ENCODE measurements at regions not wholly inside any gene's neighbourhood (a gene's known extent, or its start where the extent isn't known, plus 50 kb on each side); places are given as distances from the start of the nearest gene placed in this dataset.

DNA sequence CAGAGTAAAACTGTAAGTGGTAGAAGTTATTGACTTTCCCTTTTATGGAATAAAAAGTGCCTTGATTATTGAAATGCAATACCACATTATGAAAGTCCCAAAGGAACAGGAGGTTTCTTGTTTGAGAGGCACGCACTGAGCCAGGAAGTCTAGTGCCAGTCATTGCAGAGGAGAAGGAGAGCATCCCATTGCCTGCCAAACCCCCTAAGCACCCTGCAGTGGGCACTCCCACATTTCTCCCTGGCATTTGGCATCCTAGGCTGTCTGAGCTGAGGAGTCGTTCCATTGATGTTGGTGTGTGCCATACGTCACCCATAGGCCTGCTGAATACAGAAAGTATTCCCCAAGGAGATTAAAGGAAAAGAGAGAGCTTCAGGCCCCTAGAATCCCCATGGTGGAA is 85.7 kb upstream of the MBNL2 start:
- no peak for DNase-seq

DNA sequence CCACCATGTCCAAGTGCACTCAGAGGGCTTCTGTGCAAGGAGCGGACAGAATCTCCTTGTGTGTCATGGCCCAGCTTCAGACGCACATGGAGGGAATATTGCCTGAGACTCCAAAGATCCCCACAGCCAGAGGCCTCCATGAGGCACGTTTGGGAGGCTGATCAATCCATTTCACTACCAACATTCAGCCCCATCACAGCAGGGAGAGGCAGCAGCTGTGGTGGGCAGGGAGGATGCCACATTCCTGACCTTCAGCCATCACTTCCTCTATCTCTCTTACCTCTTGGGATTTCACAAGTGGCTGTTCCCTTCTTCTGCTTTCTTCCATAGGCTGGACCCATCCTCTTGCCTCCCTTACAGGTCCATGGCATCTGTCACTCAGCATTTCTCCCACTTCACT is 82.4 kb upstream of the MBNL2 start:
- no peak for DNase-seq

DNA sequence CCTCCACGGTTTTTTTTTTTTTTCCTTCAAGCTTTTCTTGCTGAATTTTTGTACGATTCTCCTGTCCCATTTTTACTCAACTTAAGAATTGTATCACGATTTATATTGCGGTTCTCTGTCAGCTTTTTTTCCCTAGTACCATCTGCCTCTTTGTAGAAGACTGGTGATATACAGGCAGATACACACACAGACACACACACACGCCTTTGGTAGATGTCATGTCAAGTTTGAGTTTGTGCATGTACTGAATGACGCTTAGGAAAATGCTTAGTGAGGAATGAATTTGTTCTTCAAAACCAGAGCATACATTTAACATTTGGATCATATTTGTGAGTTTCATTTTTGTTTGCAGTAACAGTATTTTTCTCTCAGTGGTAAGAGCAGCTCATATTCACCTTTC is 82.0 kb upstream of the MBNL2 start:
- no peak for DNase-seq

DNA sequence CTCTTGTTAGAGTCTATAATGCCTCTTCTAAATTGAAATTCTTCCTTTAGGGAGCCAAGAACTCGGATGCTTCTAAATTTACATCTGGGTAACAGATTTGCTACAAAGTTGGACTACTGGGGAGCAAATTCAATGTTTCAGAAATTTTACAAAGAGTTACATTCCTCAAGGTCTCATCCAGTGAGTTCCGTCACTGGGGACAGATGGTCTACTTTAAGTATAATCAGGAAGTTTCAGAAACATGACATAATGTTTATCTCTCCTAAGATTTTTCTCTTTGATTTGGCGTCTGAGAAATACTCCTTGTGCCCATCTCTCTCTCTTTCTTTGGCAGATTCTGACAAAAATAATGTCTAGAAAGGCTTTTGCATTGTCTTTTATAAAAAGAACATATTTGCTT is 81.5 kb upstream of the MBNL2 start:
- DNase-seq = no peak

DNA sequence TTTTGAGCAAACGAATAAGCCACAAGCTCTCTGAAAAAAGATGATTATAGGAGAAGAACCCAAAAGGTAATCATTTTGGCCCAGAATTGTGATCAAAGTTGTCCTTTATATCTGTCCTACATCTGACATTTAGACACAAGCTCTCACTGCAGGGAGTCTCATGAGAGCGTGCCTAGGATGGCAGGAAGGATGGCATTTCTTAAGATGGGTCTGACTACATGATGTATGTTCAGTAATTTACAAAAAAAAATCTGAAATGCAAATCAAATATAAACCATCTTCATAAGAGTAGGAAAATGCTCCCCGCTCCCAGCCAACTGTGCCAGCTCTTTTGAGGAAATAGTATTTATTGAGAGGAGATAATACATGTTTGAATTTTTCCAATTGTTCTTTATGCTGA is 81.0 kb upstream of the MBNL2 start:
- no peak for DNase-seq

DNA sequence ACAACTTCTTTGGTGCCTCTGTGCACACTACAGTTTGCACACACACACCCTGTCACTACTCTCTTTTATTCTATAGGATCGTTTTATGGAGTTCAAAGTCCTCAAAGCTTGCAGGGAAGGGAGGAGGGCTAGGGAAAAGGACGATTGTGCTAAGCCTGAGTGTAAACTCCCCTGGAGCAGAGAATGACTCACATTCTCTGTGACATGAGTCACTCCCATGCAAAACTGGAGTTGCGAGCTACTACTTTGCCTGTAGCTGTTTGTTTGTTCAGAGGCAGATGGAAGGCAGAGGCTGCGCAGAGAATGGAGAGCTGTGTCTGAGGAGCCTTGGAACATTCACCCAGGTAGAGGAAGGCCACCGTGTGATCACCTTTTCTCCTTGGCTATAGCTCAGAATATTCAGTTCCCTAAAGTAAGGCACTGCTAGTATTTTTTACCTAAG is 80.5 kb upstream of the MBNL2 start:
- no peak for DNase-seq

DNA sequence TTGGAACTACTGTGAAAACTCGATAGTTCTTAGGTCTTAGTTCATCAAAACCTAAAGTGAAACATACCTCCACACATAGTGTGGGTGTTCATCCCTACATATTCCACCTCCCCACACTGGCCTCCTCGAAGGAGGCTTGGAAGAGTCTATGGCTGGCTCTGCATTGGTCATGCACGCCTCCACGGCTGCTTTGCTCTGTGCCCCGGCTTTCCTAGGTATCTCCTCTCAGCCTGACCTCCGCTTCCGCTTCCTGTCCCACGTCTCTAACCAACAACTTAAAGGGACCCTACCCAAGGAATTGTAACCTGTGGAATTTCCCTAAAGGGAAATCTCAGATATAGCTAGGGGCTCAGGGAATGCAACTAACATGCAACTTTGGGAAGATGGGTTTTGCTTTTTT is 79.7 kb upstream of the MBNL2 start:
- DNase-seq = no peak

DNA sequence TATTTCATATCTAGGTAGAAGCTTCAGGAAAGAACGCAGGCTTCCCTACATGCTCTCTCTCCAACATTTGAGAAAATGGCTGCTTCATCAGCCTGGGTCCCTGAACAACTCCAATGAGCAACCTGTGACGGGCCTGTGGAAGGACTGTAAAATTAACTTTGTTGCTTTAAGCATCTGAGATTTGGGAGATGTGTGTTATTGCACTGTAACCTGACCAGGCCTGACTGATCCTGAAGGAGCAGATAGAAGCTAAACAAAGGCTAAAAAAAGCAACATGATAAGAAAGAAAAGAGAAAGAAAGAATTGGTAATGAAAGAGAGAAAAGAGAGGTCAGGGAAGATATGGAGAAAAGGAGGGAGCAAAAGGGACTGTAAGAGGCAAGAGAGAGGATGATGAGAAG is 77.1 kb upstream of the MBNL2 start:
- DNase-seq = no peak

DNA sequence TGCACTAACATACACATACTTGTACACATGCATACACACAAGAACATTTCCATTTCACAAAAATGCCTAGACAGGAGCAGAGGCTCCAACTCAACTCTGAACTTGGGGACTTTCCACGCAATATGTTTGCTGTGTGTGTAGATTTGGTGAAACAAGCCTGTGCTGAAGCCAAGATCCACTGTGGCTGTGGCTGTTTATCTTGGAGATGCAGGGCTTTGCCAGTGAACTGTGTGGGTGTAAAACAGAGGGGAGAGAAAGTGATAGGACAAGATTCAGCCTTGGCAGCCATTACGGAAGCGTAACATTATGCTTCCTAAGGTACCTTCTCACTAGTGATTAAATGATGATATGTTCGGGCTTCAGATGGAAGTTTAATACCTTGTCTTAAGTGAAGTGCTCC is 73.2 kb upstream of the MBNL2 start:
- DNase-seq = no peak

DNA sequence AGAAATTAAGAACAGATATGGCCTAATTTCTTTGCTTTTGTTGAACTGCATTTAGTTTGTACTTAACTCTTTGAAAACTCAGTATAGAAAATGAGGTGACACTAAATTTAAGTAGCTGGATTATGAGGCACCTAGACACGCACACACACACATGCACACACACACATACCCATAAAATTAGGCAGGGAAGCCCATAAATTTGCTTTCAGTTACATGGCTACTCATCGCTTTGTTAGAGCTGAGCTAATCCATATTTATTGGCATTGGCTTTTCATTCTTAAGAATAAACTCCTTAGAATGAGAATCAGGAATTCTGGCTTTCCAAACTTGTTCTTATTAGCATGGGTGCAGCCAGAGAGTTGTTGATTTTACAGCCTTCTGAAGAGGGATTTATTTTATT is 61.7 kb upstream of the MBNL2 start:
- no peak for DNase-seq

DNA sequence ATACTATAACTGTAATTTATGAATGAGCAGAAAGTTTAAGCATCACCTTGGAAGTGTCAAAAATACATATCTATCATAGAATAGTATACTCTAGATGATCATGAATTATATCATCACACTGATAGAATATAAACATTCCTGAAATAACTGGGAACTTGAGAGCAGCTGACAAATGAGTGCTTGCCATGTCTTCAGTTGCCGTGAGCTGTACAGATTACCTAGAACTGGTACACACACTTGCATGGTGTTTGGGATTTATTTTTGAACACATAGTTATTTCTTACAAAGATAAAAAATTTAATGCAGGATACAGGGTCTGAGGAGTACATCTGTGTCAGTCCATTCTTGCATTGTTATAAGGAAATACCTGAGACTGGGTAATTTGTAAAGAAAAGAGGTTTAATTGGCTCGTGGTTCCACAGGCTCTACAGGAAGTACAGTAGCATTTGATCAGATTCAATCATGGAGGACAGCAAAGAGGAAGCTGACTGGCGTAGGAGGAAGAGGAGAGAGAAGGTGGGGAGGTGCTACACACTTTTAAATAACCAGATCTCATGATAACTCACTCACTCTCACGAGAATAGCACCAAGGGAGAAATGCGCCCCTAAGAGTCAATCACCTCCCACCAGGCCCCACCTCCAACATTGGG is 60.4 kb upstream of the MBNL2 start:
- no peak for DNase-seq

DNA sequence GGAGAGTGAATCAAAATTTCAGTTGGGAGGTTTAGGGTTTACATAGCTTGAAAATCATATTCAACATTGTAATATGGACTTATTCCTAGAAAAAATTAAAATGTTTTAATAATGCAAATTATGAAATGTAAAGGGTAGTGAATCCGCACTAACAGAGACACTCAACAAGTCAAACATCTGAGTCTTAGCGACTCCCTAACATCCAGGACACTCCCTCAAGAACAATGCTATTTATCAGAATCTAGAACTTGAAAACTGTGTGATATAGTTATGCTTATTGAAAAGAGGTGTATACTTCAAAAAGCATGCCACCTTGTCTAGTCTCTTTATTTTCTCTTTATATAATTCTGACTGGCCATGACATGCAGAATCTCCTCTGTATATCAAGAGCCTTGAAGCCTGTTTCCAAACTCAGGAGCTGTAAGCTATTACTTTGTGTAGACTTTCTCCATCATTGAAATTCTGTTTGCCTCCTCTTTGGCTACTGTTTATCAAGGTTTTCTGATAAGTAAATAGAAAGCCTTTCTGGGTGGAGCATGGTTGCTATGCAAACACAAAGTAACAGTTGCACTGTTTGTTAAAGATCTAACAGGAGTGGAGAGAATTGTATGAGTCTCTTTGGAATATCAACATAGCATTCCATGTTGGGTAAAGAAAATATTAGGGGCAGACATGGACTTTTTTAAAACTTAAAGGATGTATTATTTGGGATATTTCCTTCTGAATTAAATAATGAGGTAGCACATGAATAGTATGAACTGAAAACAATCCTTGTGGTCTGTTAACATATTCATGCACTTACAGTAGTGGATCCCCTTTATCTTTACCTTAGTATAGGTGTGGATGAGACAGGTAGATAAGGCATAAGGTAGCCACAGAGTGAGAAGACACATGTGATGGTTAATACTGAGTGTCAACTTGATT is 56.4 kb upstream of the MBNL2 start:
- no peak for DNase-seq

DNA sequence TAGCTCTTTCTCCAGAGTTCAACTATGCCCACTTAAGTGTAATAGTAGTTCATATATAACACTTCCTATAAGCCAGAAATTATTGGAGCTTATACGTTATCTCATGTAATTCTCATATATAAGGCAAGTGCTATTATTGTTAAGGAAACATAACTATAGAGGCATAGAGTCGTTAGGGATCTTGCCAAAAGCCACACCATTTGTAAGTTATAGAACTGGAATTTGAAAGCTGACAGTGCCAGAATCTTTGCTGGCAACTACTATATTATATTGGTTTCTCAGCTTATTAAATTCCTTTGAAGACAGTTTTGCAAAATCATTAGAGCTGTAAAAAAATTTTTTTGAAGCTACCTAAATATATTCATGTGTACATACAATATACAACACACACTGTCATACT is 51.0 kb upstream of the MBNL2 start:
- no peak for DNase-seq

Data from GDM1 (cell line).